PC-9 (cell line): ENCODE measurements at regions not wholly inside any gene's neighbourhood (a gene's known extent, or its start where the extent isn't known, plus 50 kb on each side); places are given as distances from the start of the nearest gene placed in this dataset.

Experiments used
- BruUV-seq: library from RNA; stranded (reverse); fragments of 400-500 nt; replicated peaks from 2 replicates; lab custom pipeline; 2021; lab: Mats Ljungman, UMichigan
- CTCF ChIA-PET: fragments of 300-600 bp; sonication (Branson Sonifier 250); formaldehyde crosslinking; loops from one replicate; lab custom pipeline; 2022; ENCODE audit warnings: antibody characterized with exemption; lab: Charles Lee
- POLR2A ChIA-PET: fragments of 300-600 bp; sonication (Branson Sonifier 250); formaldehyde crosslinking; loops from one replicate; lab custom pipeline; 2022; ENCODE audit warnings: antibody characterized with exemption; ENCODE audit not compliant: unreplicated experiment; lab: Charles Lee
- DNase-seq, 2 experiments: peaks; one replicate each; pipeline versions ENCODE4 v3.0.0 to v3.0.0-alpha.2; 2015 to 2022; ENCODE audit warnings: mixed read lengths in 1 of 2
- H2AFZ ChIP-seq: fragments of 200-600 bp; sonication (generic); 2 replicates; pipeline ENCODE4 v1.8.1; 2017; ENCODE audit warnings: antibody characterized with exemption
- H3F3A ChIP-seq: fragments of 200-600 bp; sonication (generic); 2 replicates; pipeline ENCODE4 v1.8.1; 2017; ENCODE audit warnings: antibody characterized with exemption, mild to moderate bottlenecking, low read depth; ENCODE audit not compliant: insufficient read depth
- H3K27ac ChIP-seq: fragments of 200-600 bp; sonication (generic); 2 replicates; pipeline ENCODE4 v1.6.1; 2016; ENCODE audit warnings: mixed run types
- H3K27me3 ChIP-seq: fragments of 200-600 bp; sonication (generic); 2 replicates; pipeline ENCODE4 v1.6.1; 2016; ENCODE audit warnings: low read depth, mixed run types; ENCODE audit not compliant: insufficient read depth
- H3K36me3 ChIP-seq: fragments of 200-600 bp; sonication (generic); 2 replicates; pipeline ENCODE4 v1.6.1; 2016; ENCODE audit warnings: low read depth, mixed run types
- H3K4me1 ChIP-seq: fragments of 200-600 bp; sonication (generic); replicated peaks from 2 replicates; pipeline ENCODE4 v1.6.1; 2016; ENCODE audit warnings: mixed run types; ENCODE audit not compliant: insufficient read depth
- H3K4me2 ChIP-seq: fragments of 200-600 bp; sonication (generic); 2 replicates; pipeline ENCODE4 v1.6.1; 2017; ENCODE audit warnings: mixed run types
- H3K4me3 ChIP-seq: fragments of 200-600 bp; sonication (generic); 2 replicates; pipeline ENCODE4 v1.6.1; 2016; ENCODE audit warnings: mixed run types
- H3K79me2 ChIP-seq: fragments of 200-600 bp; sonication (generic); 2 replicates; pipeline ENCODE4 v1.6.1; 2017; ENCODE audit warnings: low read depth, mixed run types
- H3K9me2 ChIP-seq: fragments of 200-600 bp; sonication (generic); 2 replicates; pipeline ENCODE4 v1.8.1; 2017; ENCODE audit warnings: mild to moderate bottlenecking; ENCODE audit not compliant: insufficient read depth
- H3K9me3 ChIP-seq: fragments of 200-600 bp; sonication (generic); 2 replicates; pipeline ENCODE4 v1.8.1; 2016; ENCODE audit warnings: low read depth; ENCODE audit not compliant: insufficient read depth
- H4K20me1 ChIP-seq: fragments of 200-600 bp; sonication (generic); 2 replicates; pipeline ENCODE4 v1.8.1; 2017; ENCODE audit not compliant: insufficient read depth
- CTCF ChIP-seq: fragments of 200-600 bp; sonication (generic); conservative IDR thresholded peaks from 2 replicates; pipeline ENCODE4 v1.6.1; 2017; ENCODE audit warnings: mixed run types, antibody characterized with exemption, mild to moderate bottlenecking, moderate library complexity
- EZH2 ChIP-seq: fragments of 200-600 bp; sonication (generic); IDR thresholded peaks from 2 replicates; pipeline ENCODE4 v1.8.0; 2017; ENCODE audit warnings: antibody characterized with exemption, low read depth
- intact Hi-C: fragments of 100-400 bp; cut with micrococcal nuclease; formaldehyde crosslinking; loops from one replicate; pipeline ENCODE4 v1.10.0; 2022; ENCODE audit not compliant: unreplicated experiment

GRCh38 chr18:21998486-21998885 is 170.9 kb upstream of the GATA6 start:
- intact Hi-C loops: loop anchor here (10.0 kb wide), 1 partner anchor 106 kb away; no protein-coding TSS in a partner anchor
- Histone ChIP-seq H3K36me3 (no peaks in the 10 kb centered on the region), H3K79me2 (no peaks in the 10 kb centered on the region), H3K27me3 (no peaks in the 10 kb centered on the region), H2AFZ (no peak overlapping the region), H3K27ac (no peak overlapping the region), H3K4me3 (no peak overlapping the region), H4K20me1 (no peaks in the 10 kb centered on the region), H3F3A (no peaks in the 10 kb centered on the region), H3K9me2 (no peaks in the 10 kb centered on the region), H3K4me1 (no peaks in the 10 kb centered on the region), H3K9me3 (no peaks in the 10 kb centered on the region), H3K4me2 (no peak overlapping the region)
- TF ChIP-seq EZH2 (no peak), CTCF (no peak)
- POLR2A ChIA-PET: no interaction called here
- CTCF ChIA-PET: interaction anchor here (0.6 kb wide), 2 partner anchors 41 to 213 kb away, joined by 3 to 5 read pairs; no protein-coding TSS in a partner anchor
- no peak for DNase-seq
- no TSS peak for BruUV-seq

- no peaks in the 10 kb centered on the region for H3K27me3 ChIP-seq
- no peaks in the 10 kb centered on the region for H3K9me3 ChIP-seq
- TF ChIP-seq EZH2: no peak
- TF ChIP-seq CTCF: no peak
- intact Hi-C loops: no loop called here
- BruUV-seq: no TSS peak
- H3K9me2 ChIP-seq: no peaks in the 10 kb centered on the region
- no peaks in the 10 kb centered on the region for H3F3A ChIP-seq
- H2AFZ ChIP-seq: no peak overlapping the region
- H3K27ac ChIP-seq: no peak overlapping the region
- no peak overlapping the region for H3K4me2 ChIP-seq
- no peak overlapping the region for H3K4me3 ChIP-seq
- DNase-seq: no peak
- CTCF ChIA-PET: no interaction called here
- H4K20me1 ChIP-seq: no peaks in the 10 kb centered on the region
- no peaks in the 10 kb centered on the region for H3K79me2 ChIP-seq
- POLR2A ChIA-PET: no interaction called here
- H3K36me3 ChIP-seq: no peaks in the 10 kb centered on the region
- H3K4me1 ChIP-seq: no peaks in the 10 kb centered on the region
Measured at GRCh38 chr18:22001912-22002487, 167.4 kb upstream of the GATA6 start.

GRCh38 chr18:22005191-22005841 is 164.1 kb upstream of the GATA6 start:
- POLR2A ChIA-PET: no interaction called here
- no peak for TF ChIP-seq CTCF
- Histone ChIP-seq H3K27me3 (no peaks in the 10 kb centered on the region), H3K27ac (no peak overlapping the region), H3K9me3 (no peaks in the 10 kb centered on the region), H2AFZ (no peak overlapping the region), H3K9me2 (no peaks in the 10 kb centered on the region), H3K4me3 (no peak overlapping the region), H3K4me2 (no peak overlapping the region), H3F3A (no peaks in the 10 kb centered on the region), H3K79me2 (no peaks in the 10 kb centered on the region), H3K36me3 (no peaks in the 10 kb centered on the region), H4K20me1 (no peaks in the 10 kb centered on the region), H3K4me1 (no peaks in the 10 kb centered on the region)
- no TSS peak for BruUV-seq
- CTCF ChIA-PET: no interaction called here
- intact Hi-C loops: no loop called here
- no peak for DNase-seq
